Hematopoietic multipotent progenitor cell (in vitro differentiated cells): ENCODE measurements at regions not wholly inside any gene's neighbourhood (a gene's known extent, or its start where the extent isn't known, plus 50 kb on each side); places are given as distances from the start of the nearest gene placed in this dataset.

ENCODE experiments used
- DNase-seq, 3 donors: peaks; one replicate each; pipeline ENCODE4 v3.0.0-alpha.2; 2011 to 2015; ENCODE audit warnings: low read depth in 2 of 3, low spot score in 2 of 3

DNA sequence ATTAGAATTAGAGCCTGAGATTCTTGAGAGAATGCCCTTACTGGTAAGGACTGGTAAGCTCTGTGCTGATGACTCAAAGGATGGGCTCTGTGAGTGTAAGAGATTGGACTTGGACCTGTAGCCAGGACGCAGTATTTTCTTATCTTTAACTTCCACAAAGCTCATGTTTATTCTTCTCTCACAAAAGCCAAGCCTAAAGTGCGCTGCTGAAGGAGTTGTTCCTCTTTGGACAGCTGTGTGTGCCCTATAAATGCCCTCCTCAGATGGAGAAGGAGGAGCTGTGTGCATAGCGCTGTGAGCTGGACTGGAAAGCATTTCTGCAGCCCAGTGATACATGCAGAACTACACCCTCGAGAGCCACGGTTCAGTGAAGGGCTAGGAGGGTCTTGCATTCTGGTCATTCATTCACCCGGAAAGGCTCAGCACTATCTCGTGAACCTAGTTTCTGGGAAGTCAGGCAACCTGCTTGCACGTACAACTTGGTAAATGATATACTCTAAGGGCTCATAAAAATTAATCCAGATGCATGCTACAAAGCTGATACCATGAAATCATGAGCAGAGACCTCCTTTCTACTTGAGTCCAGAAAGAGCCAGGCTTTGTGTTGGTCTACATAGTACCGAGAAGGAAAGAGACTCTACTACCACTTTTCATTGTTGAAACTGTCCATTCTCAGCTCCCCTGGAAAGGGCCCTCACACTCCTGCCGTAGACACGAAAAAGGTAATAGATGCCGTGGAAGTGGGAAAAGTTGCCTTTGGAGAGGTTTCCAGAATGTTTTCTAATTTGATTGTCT, 103.0 kb upstream of the TBL1XR1 start:
- DNase-seq = peak in 2 of 3 donors; percentile 43 to 81

DNA sequence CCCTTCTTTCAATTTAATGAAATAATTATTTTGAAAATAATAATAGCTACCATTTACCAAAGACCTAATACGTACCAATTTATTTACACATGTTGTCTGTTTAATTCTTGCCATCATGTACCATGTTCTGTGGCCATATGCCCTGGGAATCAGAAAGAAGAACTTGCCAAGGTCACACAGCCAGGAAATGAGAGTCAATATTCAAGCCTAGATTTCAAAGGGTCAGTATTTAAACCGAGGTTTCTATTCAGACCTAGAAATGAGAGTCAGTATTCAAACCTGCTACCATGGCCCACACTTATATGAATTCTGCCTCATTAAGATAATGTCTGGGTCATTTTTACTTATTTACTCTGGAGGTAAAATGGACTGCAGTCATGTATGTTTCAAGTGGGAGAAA, 103.6 kb upstream of the TBL1XR1 start:
- no peak for DNase-seq

DNA sequence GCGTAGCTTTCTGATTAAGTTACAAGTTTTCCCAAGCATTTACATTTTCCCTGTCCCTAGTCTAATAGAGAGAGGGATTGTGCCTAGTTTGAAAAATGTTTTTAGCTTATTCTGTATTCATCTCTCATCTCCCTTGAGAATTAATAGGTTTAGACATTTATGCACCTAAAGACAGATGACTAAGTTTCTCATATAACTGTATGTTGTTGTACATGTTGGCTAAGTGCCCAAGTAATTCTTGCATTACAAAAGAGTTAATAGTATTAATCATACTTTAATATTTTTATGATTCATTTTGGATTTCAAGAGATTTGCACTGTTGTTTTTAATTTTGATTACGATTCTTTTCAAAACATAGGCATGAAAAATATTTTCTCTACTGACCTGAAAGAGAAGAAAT, 109.0 kb upstream of the TBL1XR1 start:
- no peak for DNase-seq

DNA sequence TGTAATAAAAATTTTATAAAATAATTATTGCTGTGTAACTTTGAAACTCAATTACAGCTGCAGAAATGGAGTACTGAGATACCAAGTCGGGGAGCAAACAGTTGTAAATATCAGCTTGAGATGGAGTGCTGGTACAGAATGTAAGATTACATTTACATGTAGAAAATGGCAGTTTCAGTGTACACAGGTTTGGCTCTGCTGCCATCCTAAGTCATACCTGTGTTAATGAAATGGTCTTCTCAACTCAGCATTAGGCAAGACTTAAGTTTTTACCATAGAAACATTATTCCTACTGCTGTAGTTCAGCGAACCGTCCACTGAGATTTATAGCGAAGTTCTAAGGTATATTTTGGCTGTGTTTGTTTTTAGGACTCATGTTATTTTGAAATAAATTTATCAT, 110.1 kb upstream of the TBL1XR1 start:
- DNase-seq = no peak

DNA sequence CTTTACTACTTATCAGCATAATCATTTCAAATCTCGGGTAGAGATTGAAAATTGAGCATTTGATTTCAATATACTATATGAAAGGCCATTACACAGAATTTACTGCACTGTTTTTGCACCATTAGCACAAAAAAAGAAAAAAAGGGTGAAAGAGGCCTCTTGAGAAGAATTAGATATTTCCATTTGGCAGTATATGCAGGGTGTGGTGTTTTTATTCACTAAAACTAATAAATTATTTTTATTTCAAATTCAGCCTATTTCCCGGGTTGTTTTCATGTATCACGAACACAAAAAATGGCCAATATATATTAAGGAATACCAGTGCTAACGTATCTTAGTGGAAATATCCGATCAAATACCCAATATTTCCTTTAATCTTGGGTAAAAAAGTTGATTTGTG, 110.5 kb upstream of the TBL1XR1 start:
- no peak for DNase-seq

- DNase-seq = no peak
Measured at GRCh38 chr3:177308286-177308685, 111.0 kb upstream of the TBL1XR1 start.

GRCh38 chr3:177308911-177309310, 111.6 kb upstream of the TBL1XR1 start:
- no peak for DNase-seq

DNA sequence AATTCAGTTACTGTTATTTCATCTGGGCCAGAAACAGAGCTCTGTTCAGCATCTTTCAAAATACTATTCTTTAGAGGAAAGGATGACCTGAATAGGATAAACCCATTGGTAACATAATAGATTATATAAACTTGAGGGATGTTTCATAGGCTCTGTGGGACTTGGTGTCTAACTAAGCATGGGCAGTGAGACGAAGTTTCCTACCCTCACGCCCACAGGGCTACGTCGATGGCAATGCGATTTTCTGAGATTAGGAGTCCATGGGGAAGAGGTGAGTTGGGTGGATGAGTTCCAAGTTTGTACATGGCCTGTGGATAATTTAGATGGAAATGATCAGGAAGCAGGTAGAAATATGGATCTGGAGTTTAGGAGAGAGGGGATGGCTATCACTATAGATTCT, 115.2 kb upstream of the TBL1XR1 start:
- DNase-seq = no peak

- no peak for DNase-seq
Measured at GRCh38 chr3:177314897-177315296, 117.6 kb upstream of the TBL1XR1 start.

DNA sequence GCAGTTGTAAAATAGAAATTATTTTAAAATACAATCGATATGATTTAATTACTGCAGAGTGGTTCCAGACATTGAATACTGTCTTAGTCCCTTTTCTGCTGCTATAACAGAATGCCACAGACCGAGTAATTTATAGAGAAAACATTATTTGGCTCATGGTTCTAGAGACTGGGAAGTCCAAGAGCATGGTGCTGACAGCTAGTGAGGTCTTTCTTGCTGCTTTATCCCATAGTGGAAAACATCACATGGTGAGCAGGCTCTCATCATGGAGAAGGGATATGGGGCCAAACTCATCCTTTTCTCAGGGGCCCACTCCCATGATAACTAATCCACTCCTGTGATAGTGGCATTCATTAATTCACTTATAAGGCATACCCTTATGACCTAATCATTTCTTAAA, 120.0 kb upstream of the TBL1XR1 start:
- DNase-seq = no peak

GRCh38 chr3:177318559-177318958, 121.3 kb upstream of the TBL1XR1 start:
- DNase-seq = no peak

GRCh38 chr3:177320765-177321247, 123.5 kb upstream of the TBL1XR1 start:
- peak in 1 of 3 donors; percentile 58 for DNase-seq

DNA sequence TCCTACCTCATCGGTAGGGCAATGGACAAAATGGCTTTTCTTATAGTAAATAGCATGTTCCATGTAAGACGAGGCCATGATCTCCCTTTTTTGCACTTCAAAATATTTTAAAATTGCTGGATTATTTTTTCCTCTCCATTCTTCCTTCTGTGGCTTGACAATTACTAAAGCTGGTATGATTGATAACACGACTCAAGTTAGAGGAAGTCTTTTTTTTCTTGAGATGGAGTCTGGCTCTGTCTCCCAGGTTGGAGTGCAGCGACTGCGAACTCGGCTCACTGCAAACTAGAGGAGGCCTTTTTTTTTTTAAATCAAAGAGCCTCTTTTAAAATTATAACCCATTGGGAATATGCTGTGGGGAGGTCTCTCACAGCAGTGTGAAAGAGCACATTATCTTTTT, 124.5 kb upstream of the TBL1XR1 start:
- DNase-seq = peak in 1 of 3 donors; percentile 45

GRCh38 chr3:177322881-177323280, 125.6 kb upstream of the TBL1XR1 start:
- peak in 1 of 3 donors; percentile 56 for DNase-seq

- DNase-seq = no peak
Measured at GRCh38 chr3:177329854-177330253, 132.6 kb upstream of the TBL1XR1 start.

- DNase-seq = no peak
Measured at GRCh38 chr3:177330779-177331178, 133.5 kb upstream of the TBL1XR1 start.

- DNase-seq = no peak
Measured at GRCh38 chr3:177331203-177331835, 134.0 kb upstream of the TBL1XR1 start.

- DNase-seq = no peak
Measured at GRCh38 chr3:177332955-177333354, 135.7 kb upstream of the TBL1XR1 start.

- peak in 1 of 3 donors; percentile 39 for DNase-seq
Measured at GRCh38 chr3:177333533-177334520, 136.5 kb upstream of the TBL1XR1 start.

- no peak for DNase-seq
Measured at GRCh38 chr3:177334803-177335202, 137.5 kb upstream of the TBL1XR1 start.

DNA sequence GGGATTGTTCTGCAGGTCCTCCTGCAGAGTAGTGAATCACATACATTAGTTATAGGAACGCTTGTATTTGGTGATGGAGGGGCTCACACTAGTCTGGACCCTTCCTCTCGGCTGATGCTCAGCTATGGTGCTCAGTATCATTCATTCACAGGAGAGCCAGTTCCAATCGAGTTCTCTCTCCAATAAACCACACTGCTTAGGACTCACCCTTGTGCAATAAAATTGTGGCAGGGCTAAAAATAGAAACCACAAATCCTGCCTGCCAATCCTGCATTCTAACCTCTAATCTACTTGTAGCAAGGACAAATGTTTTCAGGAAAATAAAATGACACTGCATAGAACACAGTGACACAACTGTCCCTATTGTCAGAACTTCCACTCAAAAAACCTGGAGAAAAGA, 138.4 kb upstream of the TBL1XR1 start:
- no peak for DNase-seq
